MM.1S (cell line): ENCODE measurements at regions not wholly inside any gene's neighbourhood (a gene's known extent, or its start where the extent isn't known, plus 50 kb on each side); places are given as distances from the start of the nearest gene placed in this dataset.

Experiments used
- DNase-seq: peaks from one replicate; pipeline ENCODE4 v3.0.0-alpha.2; 2015
- H2AFZ ChIP-seq: fragments of 300-600 bp; sonication (generic); 2 replicates; pipeline ENCODE4 v1.6.0; 2016; ENCODE audit warnings: antibody characterized with exemption, low read length
- H3F3A ChIP-seq: fragments of 300-600 bp; sonication (generic); 2 replicates; pipeline ENCODE4 v1.6.1; 2016; ENCODE audit warnings: mild to moderate bottlenecking, antibody characterized with exemption, low read length, moderate library complexity, mixed read lengths; ENCODE audit not compliant: insufficient read depth
- H3K27ac ChIP-seq: fragments of 300-600 bp; sonication (generic); 2 replicates; pipeline ENCODE4 v1.5.1; 2016; ENCODE audit warnings: mild to moderate bottlenecking, low read length
- H3K27me3 ChIP-seq: fragments of 300-600 bp; sonication (generic); replicated peaks from 2 replicates; pipeline ENCODE4 v1.6.0; 2016; ENCODE audit warnings: low read length; ENCODE audit not compliant: insufficient read depth
- H3K36me3 ChIP-seq: fragments of 300-600 bp; sonication (generic); replicated peaks from 2 replicates; pipeline ENCODE4 v1.6.1; 2016; ENCODE audit warnings: mild to moderate bottlenecking, low read length, mixed read lengths; ENCODE audit not compliant: insufficient read depth
- H3K4me1 ChIP-seq: fragments of 300-600 bp; sonication (generic); 2 replicates; pipeline ENCODE4 v1.6.1; 2016; ENCODE audit warnings: low read length, mixed read lengths
- H3K4me2 ChIP-seq: fragments of 300-600 bp; sonication (generic); 2 replicates; pipeline ENCODE4 v1.6.0; 2016; ENCODE audit warnings: low read depth, low read length
- H3K4me3 ChIP-seq: fragments of 300-600 bp; sonication (generic); 2 replicates; pipeline ENCODE4 v1.5.1; 2016; ENCODE audit warnings: low read length, mixed read lengths
- H3K79me2 ChIP-seq: fragments of 300-600 bp; sonication (generic); 2 replicates; pipeline ENCODE4 v1.6.1; 2016; ENCODE audit warnings: mixed run types, low read length, mixed read lengths
- H3K9ac ChIP-seq: fragments of 300-600 bp; sonication (generic); 2 replicates; pipeline ENCODE4 v1.6.1; 2016; ENCODE audit warnings: low read length, mixed read lengths
- H3K9me2 ChIP-seq: fragments of 300-600 bp; sonication (generic); replicated peaks from 2 replicates; pipeline ENCODE4 v1.6.1; 2016; ENCODE audit warnings: mild to moderate bottlenecking, low read length, mixed read lengths; ENCODE audit not compliant: insufficient read depth
- H3K9me3 ChIP-seq: fragments of 300-600 bp; sonication (generic); replicated peaks from 2 replicates; pipeline ENCODE4 v1.6.1; 2016; ENCODE audit warnings: mild to moderate bottlenecking, low read length, mixed read lengths; ENCODE audit not compliant: insufficient read depth
- H4K20me1 ChIP-seq: fragments of 300-600 bp; sonication (generic); 2 replicates; pipeline ENCODE4 v1.6.1; 2016; ENCODE audit warnings: mild to moderate bottlenecking, low read length, moderate library complexity, mixed read lengths; ENCODE audit not compliant: insufficient read depth
- CTCF ChIP-seq: fragments of 300-600 bp; sonication (generic); IDR thresholded peaks from 2 replicates; pipeline ENCODE4 v1.5.1; 2016; ENCODE audit warnings: antibody characterized with exemption, low read length, mixed read lengths
- EZH2 ChIP-seq: fragments of 300-600 bp; sonication (generic); optimal IDR thresholded peaks from 2 replicates; pipeline ENCODE3; 2017; ENCODE audit warnings: low read depth, mild to moderate bottlenecking, antibody characterized with exemption, low read length, mixed read lengths
- EZH2phosphoT487 ChIP-seq: fragments of 300-600 bp; sonication (generic); IDR thresholded peaks from 2 replicates; pipeline ENCODE4 v1.6.1; 2018; ENCODE audit warnings: antibody characterized with exemption, low read length

GRCh38 chr19:28652765-28653164 lies 560.2 kb downstream of the UQCRFS1 start:
- Histone ChIP-seq H3K4me3 (no peak overlapping the region), H4K20me1 (no peaks in the 10 kb centered on the region), H3K27me3 (no peaks in the 10 kb centered on the region), H3K36me3 (no peaks in the 10 kb centered on the region), H2AFZ (no peak overlapping the region), H3K4me2 (no peak overlapping the region), H3F3A (no peaks in the 10 kb centered on the region), H3K9me2 (no peaks in the 10 kb centered on the region), H3K27ac (no peak overlapping the region), H3K4me1 (no peaks in the 10 kb centered on the region), H3K9ac (no peak overlapping the region), H3K9me3 (no peaks in the 10 kb centered on the region), H3K79me2 (no peaks in the 10 kb centered on the region)
- DNase-seq: no peak
- TF ChIP-seq EZH2phosphoT487: no peak
- TF ChIP-seq CTCF: no peak
- TF ChIP-seq EZH2: no peak

- Histone ChIP-seq H3K9me2 (no peaks in the 10 kb centered on the region), H3K9me3 (no peaks in the 10 kb centered on the region), H3K27me3 (no peaks in the 10 kb centered on the region), H3F3A (no peaks in the 10 kb centered on the region), H3K36me3 (no peaks in the 10 kb centered on the region), H3K4me1 (no peaks in the 10 kb centered on the region), H3K4me2 (no peak overlapping the region), H3K4me3 (no peak overlapping the region), H4K20me1 (no peaks in the 10 kb centered on the region), H3K79me2 (no peaks in the 10 kb centered on the region), H3K27ac (no peak overlapping the region), H3K9ac (no peak overlapping the region), H2AFZ (no peak overlapping the region)
- TF ChIP-seq EZH2 (no peak), EZH2phosphoT487 (no peak), CTCF (no peak)
- DNase-seq: no peak
Observed at GRCh38 chr19:28646629-28647028, 566.3 kb downstream of the UQCRFS1 start.

- Histone ChIP-seq H3K4me3 (no peak overlapping the region), H3K27ac (no peak overlapping the region), H4K20me1 (no peaks in the 10 kb centered on the region), H3F3A (no peaks in the 10 kb centered on the region), H3K27me3 (no peaks in the 10 kb centered on the region), H2AFZ (no peak overlapping the region), H3K9me3 (no peaks in the 10 kb centered on the region), H3K9ac (no peak overlapping the region), H3K9me2 (no peaks in the 10 kb centered on the region), H3K4me1 (no peaks in the 10 kb centered on the region), H3K36me3 (no peaks in the 10 kb centered on the region), H3K79me2 (no peaks in the 10 kb centered on the region), H3K4me2 (no peak overlapping the region)
- DNase-seq: no peak
- TF ChIP-seq EZH2 (no peak), EZH2phosphoT487 (no peak), CTCF (no peak)
Observed at GRCh38 chr19:28644169-28644775, 568.7 kb downstream of the UQCRFS1 start.
